GM12878 (cell line): ENCODE measurements at regions not wholly inside any gene's neighbourhood (a gene's known extent, or its start where the extent isn't known, plus 50 kb on each side); places are given as distances from the start of the nearest gene placed in this dataset.

Experiments
- ATAC-seq: fragments of 200-7000 bp; cut with Tn5 transposase; 3 replicates; pipeline ENCODE4 v1.9.1; 2020; ENCODE audit warnings: mild to moderate bottlenecking, moderate library complexity
- BruUV-seq: library from RNA; stranded (reverse); fragments of 400-500 nt; replicated peaks from 2 replicates; lab custom pipeline; 2021; lab: Mats Ljungman, UMichigan
- CTCF ChIA-PET: fragments of 300-600 bp; sonication (Branson Sonifier 250); formaldehyde crosslinking; extraction: SDS; loops from one replicate; lab custom pipeline; 2021; ENCODE audit warnings: inconsistent platforms; lab: Yijun Ruan, JAX
- POLR2A ChIA-PET: fragments of 350-600 bp; formaldehyde crosslinking; extraction: SDS; loops from one replicate; lab custom pipeline; 2021; ENCODE audit warnings: inconsistent platforms; lab: Charles Lee
- RAD21 ChIA-PET: fragments of 300-600 bp; sonication (Branson Sonifier 250); formaldehyde crosslinking; loops from one replicate; lab custom pipeline; 2023; ENCODE audit warnings: antibody characterized with exemption; ENCODE audit not compliant: unreplicated experiment; lab: Charles Lee
- SMC1A ChIA-PET: fragments of 300-600 bp; sonication (Branson Sonifier 250); formaldehyde crosslinking; loops from one replicate; lab custom pipeline; 2023; ENCODE audit not compliant: unreplicated experiment, uncharacterized antibody; lab: Charles Lee
- DNase-seq: peaks from one replicate; pipeline ENCODE4 v3.0.0-alpha.2; 2011; ENCODE audit warnings: low read depth, low spot score
- FAIRE-seq: peaks from 3 replicates; lab custom pipeline; 2011; peaks lifted over from hg19 to GRCh38; lab: Jason Lieb, UNC
- H2AFZ ChIP-seq: 2 replicates; pipeline ENCODE4 v1.6.0; 2011; ENCODE audit warnings: low read depth, low read length, control low read depth; ENCODE audit not compliant: control insufficient read depth
- H3K27ac ChIP-seq: 2 replicates; pipeline ENCODE4 v1.5.1; 2011; ENCODE audit warnings: control low read depth; ENCODE audit not compliant: control insufficient read depth, insufficient read depth
- H3K27me3 ChIP-seq, 2 experiments: replicated peaks in 1 of 2; 2 replicates each; pipeline versions ENCODE4 v1.6.0 to v1.6.1; 2011; ENCODE audit warnings: low read length in 1 of 2; ENCODE audit not compliant: control insufficient read depth in 2 of 2, insufficient read depth in 2 of 2
- H3K36me3 ChIP-seq, 2 experiments: 2 replicates each; pipeline ENCODE4 v1.5.1; 2011; ENCODE audit warnings: low read length in 1 of 2; ENCODE audit not compliant: control insufficient read depth in 2 of 2, insufficient read depth in 2 of 2
- H3K4me1 ChIP-seq: 2 replicates; pipeline ENCODE4 v1.6.1; 2011; ENCODE audit warnings: mild to moderate bottlenecking, low read length, moderate library complexity, mixed read lengths; ENCODE audit not compliant: control insufficient read depth, insufficient read depth
- H3K4me2 ChIP-seq: 2 replicates; pipeline ENCODE4 v1.6.0; 2011; ENCODE audit warnings: control low read depth; ENCODE audit not compliant: control insufficient read depth, insufficient read depth
- H3K4me3 ChIP-seq: fragments of 200-600 bp; sonication (generic); 2 replicates; pipeline ENCODE4 v1.5.1; 2016
- H3K79me2 ChIP-seq: 2 replicates; pipeline ENCODE4 v1.6.0; 2011; ENCODE audit warnings: low read length; ENCODE audit not compliant: control insufficient read depth, insufficient read depth
- H3K9ac ChIP-seq: 2 replicates; pipeline ENCODE4 v1.8.0; 2011; ENCODE audit warnings: low read length, control low read depth, mixed read lengths; ENCODE audit not compliant: control insufficient read depth, insufficient read depth
- H3K9me3 ChIP-seq: replicated peaks from 3 replicates; pipeline ENCODE4 v1.5.1; 2011; ENCODE audit warnings: mild to moderate bottlenecking, low read length; ENCODE audit not compliant: control insufficient read depth, insufficient read depth
- H4K20me1 ChIP-seq: 2 replicates; pipeline ENCODE4 v1.6.0; 2011; ENCODE audit not compliant: control insufficient read depth, insufficient read depth
- BCLAF1 ChIP-seq: fragments of 450-650 bp; IDR thresholded peaks from 2 replicates; pipeline ENCODE4 v1.6.1; 2017; ENCODE audit warnings: antibody characterized with exemption, mild to moderate bottlenecking, moderate library complexity
- BRCA1 ChIP-seq: IDR thresholded peaks from 2 replicates; pipeline ENCODE4 v1.6.1; 2011; ENCODE audit warnings: low read depth, low read length, improper control_type of control experiment
- MEF2B ChIP-seq: fragments of 450-650 bp; IDR thresholded peaks from 2 replicates; pipeline ENCODE4 v1.6.1; 2018; ENCODE audit warnings: mild to moderate bottlenecking, moderate library complexity; ENCODE audit not compliant: partially characterized antibody, poor library complexity, severe bottlenecking
- RAD51 ChIP-seq: fragments of 450-650 bp; IDR thresholded peaks from 2 replicates; pipeline ENCODE4 v1.6.1; 2016; ENCODE audit warnings: moderate library complexity, mild to moderate bottlenecking, inconsistent platforms
- RCOR1 ChIP-seq: conservative IDR thresholded peaks from 2 replicates; pipeline ENCODE4 v1.6.1; 2012; ENCODE audit warnings: low read depth, low read length, improper control_type of control experiment
- SREBF2 ChIP-seq: IDR thresholded peaks from 2 replicates; pipeline ENCODE4 v1.6.1; 2012; ENCODE audit warnings: mild to moderate bottlenecking, low read length
- WGBS: methylation state at CpG from one replicate; pipeline ENCODE4 v1.1.6; 2016; ENCODE audit warnings: low lambda C conversion rate; ENCODE audit not compliant: insufficient replicate concordance, insufficient coverage; ENCODE audit errors: missing lambda C conversion rate; 5-methylcytosine and 5-hydroxymethylcytosine counted together
- in situ Hi-C: fragments of 300-500 bp; cut with MboI; formaldehyde crosslinking; loops from 9 replicates; pipeline ENCODE4 v1.14.3; 2018; ENCODE audit warnings: mixed read lengths
- intact Hi-C: fragments of 100-400 bp; cut with micrococcal nuclease; formaldehyde crosslinking; loops from one replicate; pipeline ENCODE4 v1.14.2; 2022; ENCODE audit not compliant: unreplicated experiment
- TF ChIP-seq, protein P1 (sequence below): IDR thresholded peaks from 2 replicates; pipeline ENCODE4 v1.6.1; 2011; ENCODE audit warnings: mild to moderate bottlenecking, low read depth, low read length, moderate library complexity; ENCODE audit not compliant: insufficient replicate concordance
- TF ChIP-seq, protein P2 (sequence below): fragments of 450-650 bp; IDR thresholded peaks from 2 replicates; pipeline ENCODE4 v1.6.1; 2017; ENCODE audit warnings: borderline replicate concordance

- no peaks in the 10 kb centered on the region for H3K27me3 ChIP-seq
- intact Hi-C loops (no loop called here), in situ Hi-C loops (no loop called here)
- no peaks in the 10 kb centered on the region for H3K36me3 ChIP-seq
- FAIRE-seq (no peak), DNase-seq (no peak), ATAC-seq (no peak)
- POLR2A ChIA-PET = no interaction called here
- no peak for TF ChIP-seq RAD51
- TF ChIP-seq MEF2B = no peak
- H3K79me2 ChIP-seq = no peaks in the 10 kb centered on the region
- H3K4me2 ChIP-seq = no peak overlapping the region
- no peak overlapping the region for H2AFZ ChIP-seq
- CTCF ChIA-PET = no interaction called here
- H3K27ac ChIP-seq = no peak overlapping the region
- H4K20me1 ChIP-seq = no peaks in the 10 kb centered on the region
- 2% methylated on average over 4 of the region's 4 CpGs for WGBS
- BruUV-seq = no TSS peak
- no peak overlapping the region for H3K4me3 ChIP-seq
- H3K9ac ChIP-seq = no peak overlapping the region
- H3K4me1 ChIP-seq = no peaks in the 10 kb centered on the region
- RAD21 ChIA-PET = no interaction called here
- SMC1A ChIA-PET = no interaction called here
- H3K9me3 ChIP-seq = no peaks in the 10 kb centered on the region
These were observed 321.0 kb upstream of the PDGFD start for GRCh38 chr11:104484804-104485554.

DNA sequence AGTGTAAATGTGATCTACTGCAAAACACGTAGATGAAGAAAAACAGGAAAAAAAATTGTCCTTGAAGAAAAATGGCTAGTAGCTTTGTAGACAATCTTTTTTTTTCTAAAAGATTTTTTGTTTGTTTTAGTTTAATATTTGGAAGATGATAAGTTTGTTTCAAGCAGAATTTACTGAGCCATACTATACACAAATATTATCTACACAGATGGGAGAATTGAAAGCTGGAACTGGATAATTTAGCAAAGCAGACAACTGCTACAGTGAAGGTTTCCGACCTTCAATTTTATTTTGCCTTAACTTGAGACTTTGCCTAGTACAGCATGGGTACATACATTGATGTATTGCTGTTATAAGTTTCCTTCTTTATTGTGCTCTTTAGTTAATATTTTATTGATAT, 313.0 kb upstream of the PDGFD start:
- no peaks in the 10 kb centered on the region for H3K27me3 ChIP-seq
- H3K9me3 ChIP-seq = no peaks in the 10 kb centered on the region
- BruUV-seq = no TSS peak
- H3K9ac ChIP-seq = no peak overlapping the region
- no peak for FAIRE-seq
- H3K36me3 ChIP-seq = no peaks in the 10 kb centered on the region
- 9% methylated on average over 2 of the region's 2 CpGs for WGBS
- no peak overlapping the region for H3K4me2 ChIP-seq
- H3K4me3 ChIP-seq = no peak overlapping the region
- no peak overlapping the region for H2AFZ ChIP-seq
- H3K4me1 ChIP-seq = no peaks in the 10 kb centered on the region
- no peak overlapping the region for H3K27ac ChIP-seq
- ATAC-seq = no peak
- RAD21 ChIA-PET = no interaction called here
- SMC1A ChIA-PET = no interaction called here
- in situ Hi-C loops (no loop called here), intact Hi-C loops (no loop called here)
- H3K79me2 ChIP-seq = no peaks in the 10 kb centered on the region
- CTCF ChIA-PET = interaction anchor here (0.6 to 0.7 kb wide), 2 partner anchors 91 to 795 kb away, joined by 3 read pairs; no protein-coding TSS in a partner anchor
- DNase-seq = no peak
- POLR2A ChIA-PET = no interaction called here
- H4K20me1 ChIP-seq = no peaks in the 10 kb centered on the region
- TF ChIP-seq BCLAF1 = no peak
- TF ChIP-seq, protein P1, sequence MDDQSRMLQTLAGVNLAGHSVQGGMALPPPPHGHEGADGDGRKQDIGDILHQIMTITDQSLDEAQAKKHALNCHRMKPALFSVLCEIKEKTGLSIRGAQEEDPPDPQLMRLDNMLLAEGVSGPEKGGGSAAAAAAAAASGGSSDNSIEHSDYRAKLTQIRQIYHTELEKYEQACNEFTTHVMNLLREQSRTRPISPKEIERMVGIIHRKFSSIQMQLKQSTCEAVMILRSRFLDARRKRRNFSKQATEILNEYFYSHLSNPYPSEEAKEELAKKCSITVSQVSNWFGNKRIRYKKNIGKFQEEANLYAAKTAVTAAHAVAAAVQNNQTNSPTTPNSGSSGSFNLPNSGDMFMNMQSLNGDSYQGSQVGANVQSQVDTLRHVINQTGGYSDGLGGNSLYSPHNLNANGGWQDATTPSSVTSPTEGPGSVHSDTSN = no peak
- TF ChIP-seq, protein P2, sequence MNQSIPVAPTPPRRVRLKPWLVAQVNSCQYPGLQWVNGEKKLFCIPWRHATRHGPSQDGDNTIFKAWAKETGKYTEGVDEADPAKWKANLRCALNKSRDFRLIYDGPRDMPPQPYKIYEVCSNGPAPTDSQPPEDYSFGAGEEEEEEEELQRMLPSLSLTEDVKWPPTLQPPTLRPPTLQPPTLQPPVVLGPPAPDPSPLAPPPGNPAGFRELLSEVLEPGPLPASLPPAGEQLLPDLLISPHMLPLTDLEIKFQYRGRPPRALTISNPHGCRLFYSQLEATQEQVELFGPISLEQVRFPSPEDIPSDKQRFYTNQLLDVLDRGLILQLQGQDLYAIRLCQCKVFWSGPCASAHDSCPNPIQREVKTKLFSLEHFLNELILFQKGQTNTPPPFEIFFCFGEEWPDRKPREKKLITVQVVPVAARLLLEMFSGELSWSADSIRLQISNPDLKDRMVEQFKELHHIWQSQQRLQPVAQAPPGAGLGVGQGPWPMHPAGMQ = no peak
- no peak for TF ChIP-seq SREBF2
- TF ChIP-seq BRCA1 = no peak
- no peak for TF ChIP-seq RCOR1
